ENCODE measurements at regions not wholly inside any gene's neighbourhood (a gene's known extent, or its start where the extent isn't known, plus 50 kb on each side); places are given as distances from the start of the nearest gene placed in this dataset.

GRCh38 chr4:138889216-138889615 is 126.4 kb upstream of the NOCT start:
- Histone ChIP-seq H3K9ac (ENCODE audit: low read length) (no peak overlapping the region), H3K27me3 (ENCODE audit: control insufficient read depth, insufficient read depth, low read length) (no peaks in the 10 kb centered on the region), H3K36me3 (ENCODE audit: control insufficient read depth, insufficient read depth, low read length) (no peaks in the 10 kb centered on the region), H3K4me1 (ENCODE audit: control insufficient read depth, insufficient read depth, low read length) (no peaks in the 10 kb centered on the region), H3K9me3 (ENCODE audit: control insufficient read depth, low read length) (no peaks in the 10 kb centered on the region), H3K4me3 (ENCODE audit: low read length) (no peak overlapping the region)

- Histone ChIP-seq H3K9me3 (ENCODE audit: control insufficient read depth, low read length) (no peaks in the 10 kb centered on the region), H3K4me3 (ENCODE audit: low read length) (no peak overlapping the region), H3K9ac (ENCODE audit: low read length) (no peak overlapping the region), H3K4me1 (ENCODE audit: control insufficient read depth, insufficient read depth, low read length) (no peaks in the 10 kb centered on the region), H3K36me3 (ENCODE audit: control insufficient read depth, insufficient read depth, low read length) (no peaks in the 10 kb centered on the region), H3K27me3 (ENCODE audit: control insufficient read depth, insufficient read depth, low read length) (no peaks in the 10 kb centered on the region)
These were observed 127.8 kb upstream of the NOCT start for GRCh38 chr4:138887741-138888140.

GRCh38 chr4:138887341-138887740 is 128.2 kb upstream of the NOCT start:
- H3K9ac ChIP-seq (ENCODE audit: low read length): no peak overlapping the region
- no peaks in the 10 kb centered on the region for H3K36me3 ChIP-seq (ENCODE audit: control insufficient read depth, insufficient read depth, low read length)
- H3K9me3 ChIP-seq (ENCODE audit: control insufficient read depth, low read length): no peaks in the 10 kb centered on the region
- H3K4me3 ChIP-seq (ENCODE audit: low read length): no peak overlapping the region
- H3K4me1 ChIP-seq (ENCODE audit: control insufficient read depth, insufficient read depth, low read length): no peaks in the 10 kb centered on the region
- H3K27me3 ChIP-seq (ENCODE audit: control insufficient read depth, insufficient read depth, low read length): no peaks in the 10 kb centered on the region

GRCh38 chr4:138879757-138880156 is 135.8 kb upstream of the NOCT start:
- Histone ChIP-seq H3K9ac (ENCODE audit: low read length) (no peak overlapping the region), H3K4me1 (ENCODE audit: control insufficient read depth, insufficient read depth, low read length) (no peaks in the 10 kb centered on the region), H3K9me3 (ENCODE audit: control insufficient read depth, low read length) (no peaks in the 10 kb centered on the region), H3K36me3 (ENCODE audit: control insufficient read depth, insufficient read depth, low read length) (no peaks in the 10 kb centered on the region), H3K4me3 (ENCODE audit: low read length) (no peak overlapping the region), H3K27me3 (ENCODE audit: control insufficient read depth, insufficient read depth, low read length) (no peaks in the 10 kb centered on the region)

- no peak overlapping the region for H3K4me3 ChIP-seq (ENCODE audit: low read length)
- no peak overlapping the region for H3K9ac ChIP-seq (ENCODE audit: low read length)
- H3K36me3 ChIP-seq (ENCODE audit: control insufficient read depth, insufficient read depth, low read length): no peaks in the 10 kb centered on the region
- H3K4me1 ChIP-seq (ENCODE audit: control insufficient read depth, insufficient read depth, low read length): no peaks in the 10 kb centered on the region
- H3K27me3 ChIP-seq (ENCODE audit: control insufficient read depth, insufficient read depth, low read length): no peaks in the 10 kb centered on the region
- no peaks in the 10 kb centered on the region for H3K9me3 ChIP-seq (ENCODE audit: control insufficient read depth, low read length)
These were observed 139.5 kb upstream of the NOCT start for GRCh38 chr4:138875891-138876608.

GRCh38 chr4:138871555-138871875 is 144.1 kb upstream of the NOCT start:
- H3K9me3 ChIP-seq (ENCODE audit: control insufficient read depth, low read length): no peaks in the 10 kb centered on the region
- H3K9ac ChIP-seq (ENCODE audit: low read length): no peak overlapping the region
- H3K4me3 ChIP-seq (ENCODE audit: low read length): no peak overlapping the region
- H3K4me1 ChIP-seq (ENCODE audit: control insufficient read depth, insufficient read depth, low read length): no peaks in the 10 kb centered on the region
- H3K27me3 ChIP-seq (ENCODE audit: control insufficient read depth, insufficient read depth, low read length): no peaks in the 10 kb centered on the region
- H3K36me3 ChIP-seq (ENCODE audit: control insufficient read depth, insufficient read depth, low read length): no peaks in the 10 kb centered on the region

- Histone ChIP-seq H3K9me3 (ENCODE audit: control insufficient read depth, low read length) (no peaks in the 10 kb centered on the region), H3K27me3 (ENCODE audit: control insufficient read depth, insufficient read depth, low read length) (no peaks in the 10 kb centered on the region), H3K4me3 (ENCODE audit: low read length) (no peak overlapping the region), H3K4me1 (ENCODE audit: control insufficient read depth, insufficient read depth, low read length) (no peaks in the 10 kb centered on the region), H3K9ac (ENCODE audit: low read length) (no peak overlapping the region), H3K36me3 (ENCODE audit: control insufficient read depth, insufficient read depth, low read length) (no peaks in the 10 kb centered on the region)
These were observed 144.6 kb upstream of the NOCT start for GRCh38 chr4:138870737-138871554.

GRCh38 chr4:138869631-138870030 is 145.9 kb upstream of the NOCT start:
- no peaks in the 10 kb centered on the region for H3K27me3 ChIP-seq (ENCODE audit: control insufficient read depth, insufficient read depth, low read length)
- H3K4me3 ChIP-seq (ENCODE audit: low read length): no peak overlapping the region
- H3K4me1 ChIP-seq (ENCODE audit: control insufficient read depth, insufficient read depth, low read length): no peaks in the 10 kb centered on the region
- no peak overlapping the region for H3K9ac ChIP-seq (ENCODE audit: low read length)
- no peaks in the 10 kb centered on the region for H3K9me3 ChIP-seq (ENCODE audit: control insufficient read depth, low read length)
- H3K36me3 ChIP-seq (ENCODE audit: control insufficient read depth, insufficient read depth, low read length): no peaks in the 10 kb centered on the region

- no peaks in the 10 kb centered on the region for H3K9me3 ChIP-seq (ENCODE audit: control insufficient read depth, low read length)
- no peaks in the 10 kb centered on the region for H3K27me3 ChIP-seq (ENCODE audit: control insufficient read depth, insufficient read depth, low read length)
- H3K4me1 ChIP-seq (ENCODE audit: control insufficient read depth, insufficient read depth, low read length): no peaks in the 10 kb centered on the region
- no peaks in the 10 kb centered on the region for H3K36me3 ChIP-seq (ENCODE audit: control insufficient read depth, insufficient read depth, low read length)
- no peak overlapping the region for H3K4me3 ChIP-seq (ENCODE audit: low read length)
- no peak overlapping the region for H3K9ac ChIP-seq (ENCODE audit: low read length)
These were observed 146.4 kb upstream of the NOCT start for GRCh38 chr4:138869165-138869564.

- no peaks in the 10 kb centered on the region for H3K9me3 ChIP-seq (ENCODE audit: control insufficient read depth, low read length)
- no peak overlapping the region for H3K4me3 ChIP-seq (ENCODE audit: low read length)
- H3K9ac ChIP-seq (ENCODE audit: low read length): no peak overlapping the region
- H3K27me3 ChIP-seq (ENCODE audit: control insufficient read depth, insufficient read depth, low read length): no peaks in the 10 kb centered on the region
- H3K4me1 ChIP-seq (ENCODE audit: control insufficient read depth, insufficient read depth, low read length): no peaks in the 10 kb centered on the region
- H3K36me3 ChIP-seq (ENCODE audit: control insufficient read depth, insufficient read depth, low read length): no peaks in the 10 kb centered on the region
These were observed 147.0 kb upstream of the NOCT start for GRCh38 chr4:138868562-138868961.

GRCh38 chr4:138867404-138867803 is 148.2 kb upstream of the NOCT start:
- Histone ChIP-seq H3K4me1 (ENCODE audit: control insufficient read depth, insufficient read depth, low read length) (no peaks in the 10 kb centered on the region), H3K4me3 (ENCODE audit: low read length) (no peak overlapping the region), H3K9ac (ENCODE audit: low read length) (no peak overlapping the region), H3K9me3 (ENCODE audit: control insufficient read depth, low read length) (no peaks in the 10 kb centered on the region), H3K27me3 (ENCODE audit: control insufficient read depth, insufficient read depth, low read length) (no peaks in the 10 kb centered on the region), H3K36me3 (ENCODE audit: control insufficient read depth, insufficient read depth, low read length) (no peaks in the 10 kb centered on the region)

GRCh38 chr4:138866314-138866713 is 149.3 kb upstream of the NOCT start:
- H3K4me1 ChIP-seq (ENCODE audit: control insufficient read depth, insufficient read depth, low read length): no peaks in the 10 kb centered on the region

More at GRCh38 chr4:138866314-138866713, 149.3 kb upstream of the NOCT start:
- Histone ChIP-seq H3K27me3 (ENCODE audit: control insufficient read depth, insufficient read depth, low read length) (no peaks in the 10 kb centered on the region), H3K36me3 (ENCODE audit: control insufficient read depth, insufficient read depth, low read length) (no peaks in the 10 kb centered on the region), H3K9me3 (ENCODE audit: control insufficient read depth, low read length) (no peaks in the 10 kb centered on the region), H3K9ac (ENCODE audit: low read length) (no peak overlapping the region), H3K4me3 (ENCODE audit: low read length) (no peak overlapping the region)
